ENCODE measurements at regions not wholly inside any gene's neighbourhood (a gene's known extent, or its start where the extent isn't known, plus 50 kb on each side); places are given as distances from the start of the nearest gene placed in this dataset.

- Histone ChIP-seq H3K36me3 (ENCODE audit: low read length) (0 out of 2 replicates have a peak, but pooled peaks cover 3% of the 10 kb centered on the region), H3K27ac (ENCODE audit: low read depth, low read length) (no peak overlapping the region), H3K79me2 (ENCODE audit: insufficient read depth, low read length) (no peaks in the 10 kb centered on the region), H2AFZ (ENCODE audit: low read depth, low read length, severe bottlenecking) (no peak overlapping the region), H3K4me2 (ENCODE audit: low read depth, low read length, poor library complexity, severe bottlenecking) (no peak overlapping the region), H3K4me3 (ENCODE audit: insufficient read depth, low read length, poor library complexity, severe bottlenecking) (no peak overlapping the region), H3K9ac (ENCODE audit: low read length) (no peak overlapping the region), H3K9me2 (replicated peaks; ENCODE audit: insufficient read depth, low read length) (no peaks in the 10 kb centered on the region), H4K20me1 (ENCODE audit: low read depth, low read length) (no peaks in the 10 kb centered on the region), H3F3A (ENCODE audit: insufficient read depth) (no peaks in the 10 kb centered on the region), H3K9me3 (ENCODE audit: insufficient read depth, low read length) (peaks cover 12% of the 10 kb centered on the region; the same call in 1 of the 2 replicates), H3K27me3 (ENCODE audit: low read length) (no peaks in the 10 kb centered on the region)
- TF ChIP-seq EZH2phosphoT487 (conservative IDR thresholded peaks at IDR 0.05; ENCODE audit: low read length) (no peak), CTCF (IDR thresholded peaks at IDR 0.05; ENCODE audit: insufficient read depth, low read length, poor library complexity, severe bottlenecking) (no peak)
Observed at GRCh38 chr22:47457509-47458300, 695.3 kb downstream of the TBC1D22A start.

- TF ChIP-seq EZH2phosphoT487 (conservative IDR thresholded peaks at IDR 0.05; ENCODE audit: low read length), result no peak
- TF ChIP-seq CTCF (IDR thresholded peaks at IDR 0.05; ENCODE audit: insufficient read depth, low read length, poor library complexity, severe bottlenecking), result no peak
- H3K9me2 ChIP-seq (replicated peaks; ENCODE audit: insufficient read depth, low read length), result no peaks in the 10 kb centered on the region
- no peak overlapping the region for H3K4me3 ChIP-seq (ENCODE audit: insufficient read depth, low read length, poor library complexity, severe bottlenecking)
- H3F3A ChIP-seq (ENCODE audit: insufficient read depth), result no peaks in the 10 kb centered on the region
- no peaks in the 10 kb centered on the region for H4K20me1 ChIP-seq (ENCODE audit: low read depth, low read length)
- no peaks in the 10 kb centered on the region for H3K27me3 ChIP-seq (ENCODE audit: low read length)
- H3K27ac ChIP-seq (ENCODE audit: low read depth, low read length), result no peak overlapping the region
- H3K9me3 ChIP-seq (ENCODE audit: insufficient read depth, low read length), result peaks cover 12% of the 10 kb centered on the region; the same call in 1 of the 2 replicates
- no peak overlapping the region for H3K9ac ChIP-seq (ENCODE audit: low read length)
- H3K4me2 ChIP-seq (ENCODE audit: low read depth, low read length, poor library complexity, severe bottlenecking), result no peak overlapping the region
- H3K36me3 ChIP-seq (ENCODE audit: low read length), result 0 out of 2 replicates have a peak, but pooled peaks cover 3% of the 10 kb centered on the region
- H2AFZ ChIP-seq (ENCODE audit: low read depth, low read length, severe bottlenecking), result no peak overlapping the region
- H3K79me2 ChIP-seq (ENCODE audit: insufficient read depth, low read length), result no peaks in the 10 kb centered on the region
Observed at GRCh38 chr22:47457021-47457420, 694.6 kb downstream of the TBC1D22A start.

- H2AFZ ChIP-seq (ENCODE audit: low read depth, low read length, severe bottlenecking), result no peak overlapping the region
- H3K9me3 ChIP-seq (ENCODE audit: insufficient read depth, low read length), result peaks cover 12% of the 10 kb centered on the region; the same call in 1 of the 2 replicates
- H3F3A ChIP-seq (ENCODE audit: insufficient read depth), result no peaks in the 10 kb centered on the region
- TF ChIP-seq CTCF (IDR thresholded peaks at IDR 0.05; ENCODE audit: insufficient read depth, low read length, poor library complexity, severe bottlenecking), result no peak
- no peak for TF ChIP-seq EZH2phosphoT487 (conservative IDR thresholded peaks at IDR 0.05; ENCODE audit: low read length)
- H3K9ac ChIP-seq (ENCODE audit: low read length), result no peak overlapping the region
- H3K27me3 ChIP-seq (ENCODE audit: low read length), result no peaks in the 10 kb centered on the region
- 0 out of 2 replicates have a peak, but pooled peaks cover 3% of the 10 kb centered on the region for H3K36me3 ChIP-seq (ENCODE audit: low read length)
- no peaks in the 10 kb centered on the region for H4K20me1 ChIP-seq (ENCODE audit: low read depth, low read length)
- H3K4me2 ChIP-seq (ENCODE audit: low read depth, low read length, poor library complexity, severe bottlenecking), result no peak overlapping the region
- H3K79me2 ChIP-seq (ENCODE audit: insufficient read depth, low read length), result no peaks in the 10 kb centered on the region
- H3K27ac ChIP-seq (ENCODE audit: low read depth, low read length), result no peak overlapping the region
- H3K4me3 ChIP-seq (ENCODE audit: insufficient read depth, low read length, poor library complexity, severe bottlenecking), result no peak overlapping the region
- H3K9me2 ChIP-seq (replicated peaks; ENCODE audit: insufficient read depth, low read length), result no peaks in the 10 kb centered on the region
Observed at GRCh38 chr22:47456031-47456430, 693.6 kb downstream of the TBC1D22A start.
